Osteocyte (in vitro differentiated cells): ENCODE measurements at regions not wholly inside any gene's neighbourhood (a gene's known extent, or its start where the extent isn't known, plus 50 kb on each side); places are given as distances from the start of the nearest gene placed in this dataset.

ENCODE experiments used
- DNase-seq: peaks from one replicate; pipeline ENCODE4 v3.0.0; 2021; ENCODE audit warnings: mixed read lengths; ENCODE audit not compliant: unreplicated experiment; ENCODE audit errors: extremely low spot score
- H3K27ac Mint-ChIP-seq: one replicate; pipeline ENCODE4 v1.8.0; 2021; ENCODE audit warnings: mild to moderate bottlenecking, mixed read lengths; ENCODE audit not compliant: unreplicated experiment
- H3K27me3 Mint-ChIP-seq: one replicate; pipeline ENCODE4 v1.8.0; 2021; ENCODE audit warnings: mixed read lengths; ENCODE audit not compliant: unreplicated experiment
- H3K36me3 Mint-ChIP-seq: one replicate; pipeline ENCODE4 v1.8.0; 2021; ENCODE audit warnings: mixed read lengths; ENCODE audit not compliant: unreplicated experiment
- H3K4me1 Mint-ChIP-seq: one replicate; pipeline ENCODE4 v1.8.0; 2021; ENCODE audit warnings: mixed read lengths; ENCODE audit not compliant: unreplicated experiment
- H3K4me3 Mint-ChIP-seq: one replicate; pipeline ENCODE4 v1.8.0; 2021; ENCODE audit warnings: mild to moderate bottlenecking, moderate library complexity, mixed read lengths; ENCODE audit not compliant: unreplicated experiment
- H3K9me3 Mint-ChIP-seq: one replicate; pipeline ENCODE4 v1.8.0; 2021; ENCODE audit warnings: mixed read lengths; ENCODE audit not compliant: unreplicated experiment
- CTCF ChIP-seq: fragments of 200-600 bp; sonication (generic); IDR thresholded peaks from 2 replicates; pipeline ENCODE4 v1.5.0; 2021; ENCODE audit warnings: antibody characterized with exemption, mild to moderate bottlenecking, moderate library complexity

- H3K4me3 Mint-ChIP-seq, result no peak overlapping the region
- no peak for TF ChIP-seq CTCF
- no peak overlapping the region for H3K27ac Mint-ChIP-seq
- no peaks in the 10 kb centered on the region for H3K4me1 Mint-ChIP-seq
- H3K36me3 Mint-ChIP-seq, result no peaks in the 10 kb centered on the region
- DNase-seq, result no peak
- H3K27me3 Mint-ChIP-seq, result peaks cover under 1% of the 10 kb centered on the region
- H3K9me3 Mint-ChIP-seq, result peaks cover 3% of the 10 kb centered on the region
Observed at GRCh38 chrX:54695816-54696487, 102.1 kb downstream of the ITIH6 start.
